K562 (cell line): ENCODE measurements at regions not wholly inside any gene's neighbourhood (a gene's known extent, or its start where the extent isn't known, plus 50 kb on each side); places are given as distances from the start of the nearest gene placed in this dataset.

Source experiments
- ATAC-seq: fragments of 200-7000 bp; cut with Tn5 transposase; 3 replicates; pipeline ENCODE4 v1.9.1; 2020; ENCODE audit warnings: moderate library complexity
- BruUV-seq: library from RNA; stranded (reverse); fragments of 400-500 nt; replicated peaks from 2 replicates; lab custom pipeline; 2021; lab: Mats Ljungman, UMichigan
- CTCF ChIA-PET: fragments of 300-600 bp; formaldehyde crosslinking; extraction: SDS; loops from one replicate; lab custom pipeline; 2021; ENCODE audit warnings: low intra/inter-chr PET ratio; lab: Yijun Ruan, JAX
- POLR2A ChIA-PET: fragments of 300-600, 350-650 bp; sonication (Branson Sonifier 250); formaldehyde crosslinking; extraction: SDS; loops from one replicate; lab custom pipeline; 2021; ENCODE audit warnings: antibody characterized with exemption, inconsistent platforms; lab: Yijun Ruan, JAX
- DNase-seq, 4 experiments: peaks; one replicate each; pipeline versions ENCODE4 v3.0.0 to v3.0.0-alpha.2; 2011 to 2018; ENCODE audit warnings: low spot score in 3 of 4, mixed read lengths in 3 of 4; ENCODE audit errors: extremely low read depth in 1 of 4
- FAIRE-seq: peaks from 2 replicates; lab custom pipeline; 2011; peaks lifted over from hg19 to GRCh38; lab: Jason Lieb, UNC
- H2AFZ ChIP-seq: 2 replicates; pipeline ENCODE4 v1.6.0; 2011; ENCODE audit warnings: low read depth, low read length, control low read depth, inconsistent platforms
- H3K27ac ChIP-seq: fragments of 200-600 bp; 3 replicates; pipeline ENCODE4 v1.8.0; 2011; ENCODE audit warnings: low read depth, mild to moderate bottlenecking, control low read depth, inconsistent platforms, low read length, moderate library complexity, mixed read lengths; ENCODE audit errors: extremely low read depth
- H3K27me3 ChIP-seq, 2 experiments: fragments of 300-600 bp in 1 of 2; 2 replicates in 1 of 2; 3 replicates in 1 of 2; pipeline versions ENCODE4 v1.6.0 to v1.8.0; 2011; ENCODE audit warnings: inconsistent platforms in 2 of 2, low read length in 2 of 2, mild to moderate bottlenecking in 1 of 2, mixed read lengths in 1 of 2, moderate library complexity in 1 of 2; ENCODE audit not compliant: control insufficient read depth in 2 of 2, insufficient read depth in 2 of 2
- H3K36me3 ChIP-seq: fragments of 300-600 bp; 3 replicates; pipeline ENCODE4 v1.8.0; 2011; ENCODE audit warnings: mild to moderate bottlenecking, low read length, inconsistent platforms; ENCODE audit not compliant: control insufficient read depth, insufficient read depth
- H3K4me1 ChIP-seq, 2 experiments: fragments of 200-600 bp in 1 of 2; replicated peaks in 1 of 2; 2 replicates in 1 of 2; 3 replicates in 1 of 2; pipeline versions ENCODE4 v1.5.1 to v1.8.0; 2011; ENCODE audit warnings: inconsistent platforms in 2 of 2, low read length in 2 of 2, mild to moderate bottlenecking in 1 of 2, mixed read lengths in 1 of 2, moderate library complexity in 1 of 2; ENCODE audit not compliant: control insufficient read depth in 2 of 2, insufficient read depth in 2 of 2
- H3K4me2 ChIP-seq: 2 replicates; pipeline ENCODE4 v1.6.1; 2011; ENCODE audit warnings: low read length, control low read depth, inconsistent platforms, mixed read lengths; ENCODE audit not compliant: insufficient read depth
- H3K4me3 ChIP-seq: fragments of 200-600 bp; sonication (generic), shearing (Covaris generic); 2 replicates; pipeline ENCODE4 v1.5.1; 2016; ENCODE audit warnings: control low read depth, inconsistent platforms
- H3K79me2 ChIP-seq: fragments of 200-600 bp; 3 replicates; pipeline ENCODE4 v1.8.0; 2011; ENCODE audit warnings: low read length, inconsistent platforms; ENCODE audit not compliant: control insufficient read depth, insufficient read depth
- H3K9ac ChIP-seq, 2 experiments: 2 replicates each; pipeline versions ENCODE4 v1.6.0 to v1.6.1; 2011; ENCODE audit warnings: low read depth in 2 of 2, low read length in 2 of 2, control low read depth in 1 of 2, inconsistent platforms in 1 of 2, mild to moderate bottlenecking in 1 of 2, mixed read lengths in 1 of 2; ENCODE audit not compliant: insufficient read depth in 1 of 2
- H3K9me1 ChIP-seq: one replicate; pipeline ENCODE4 v1.6.0; 2011; ENCODE audit warnings: inconsistent platforms, mild to moderate bottlenecking, low read length, moderate library complexity; ENCODE audit not compliant: control insufficient read depth, insufficient read depth
- H3K9me3 ChIP-seq: replicated peaks from 2 replicates; pipeline ENCODE4 v1.5.1; 2011; ENCODE audit warnings: low read depth, low read length, inconsistent platforms; ENCODE audit not compliant: control insufficient read depth, insufficient read depth
- H4K20me1 ChIP-seq: replicated peaks from 2 replicates; pipeline ENCODE4 v1.6.1; 2011; ENCODE audit warnings: low read length, inconsistent platforms, mixed read lengths; ENCODE audit not compliant: control insufficient read depth, insufficient read depth
- ADNP ChIP-seq: fragments of 200-800 bp; sonication (Bioruptor generic); IDR thresholded peaks from 2 replicates; pipeline ENCODE4 v1.6.1; 2016; ENCODE audit warnings: missing genetic modification characterization, missing compliant biosample characterization
- ATF1 ChIP-seq, 2 experiments: fragments of 450-650 bp in 1 of 2; IDR thresholded peaks; 2 replicates each; pipeline ENCODE4 v1.6.1; 2016; ENCODE audit warnings: missing compliant biosample characterization in 1 of 2, missing genetic modification characterization in 1 of 2
- ATF2 ChIP-seq: sonication (generic); formaldehyde crosslinking; IDR thresholded peaks from 2 replicates; pipeline ENCODE4 v1.8.1; 2022; ENCODE audit warnings: missing genetic modification reagents
- BACH1 ChIP-seq: fragments of 200-800 bp; sonication (Bioruptor generic); IDR thresholded peaks from 2 replicates; pipeline ENCODE4 v1.6.1; 2016; ENCODE audit warnings: missing genetic modification characterization, missing compliant biosample characterization
- BCL6 ChIP-seq: fragments of 250-450 bp; sonication (Bioruptor Pico); IDR thresholded peaks from 2 replicates; pipeline ENCODE4 v1.4.0; 2020
- MAX ChIP-seq: sonication (generic); formaldehyde crosslinking; IDR thresholded peaks from 2 replicates; pipeline ENCODE4 v1.9.0; 2022; ENCODE audit warnings: mild to moderate bottlenecking, missing genetic modification reagents
- MNT ChIP-seq, 2 experiments: fragments of 450-650 bp; conservative IDR thresholded peaks; 2 replicates each; pipeline ENCODE4 v1.6.1; 2017; ENCODE audit warnings: mild to moderate bottlenecking in 2 of 2, moderate library complexity in 2 of 2
- RB1 ChIP-seq: fragments of 450-650 bp; IDR thresholded peaks from 2 replicates; pipeline ENCODE4 v1.6.1; 2017; ENCODE audit warnings: low read depth, mild to moderate bottlenecking
- RFX7 ChIP-seq: fragments of 250-450 bp; sonication (Bioruptor Pico); IDR thresholded peaks from 2 replicates; pipeline ENCODE4 v1.5.1; 2021; ENCODE audit warnings: mild to moderate bottlenecking
- SAFB2 ChIP-seq: fragments of 200-400 bp; formaldehyde crosslinking; IDR thresholded peaks from 2 replicates; pipeline ENCODE4 v1.6.1; 2018; ENCODE audit warnings: borderline replicate concordance, low read length, low read depth, moderate library complexity; ENCODE audit not compliant: severe bottlenecking
- SMAD1 ChIP-seq: fragments of 150-350 bp; IDR thresholded peaks from 2 replicates; pipeline ENCODE4 v1.6.1; 2014; ENCODE audit warnings: low read length, low read depth; ENCODE audit not compliant: partially characterized antibody
- SMARCC2 ChIP-seq: fragments of 450-650 bp; IDR thresholded peaks from 2 replicates; pipeline ENCODE4 v1.6.1; 2017; ENCODE audit warnings: antibody characterized with exemption, moderate library complexity, mild to moderate bottlenecking, low read depth
- TAF7 ChIP-seq: fragments of 450-650 bp; IDR thresholded peaks from 2 replicates; pipeline ENCODE4 v1.6.1; 2016; ENCODE audit warnings: missing genetic modification characterization, missing compliant biosample characterization
- TCF7L2 ChIP-seq: fragments of 150-350 bp; IDR thresholded peaks from 2 replicates; pipeline ENCODE4 v1.6.1; 2016; ENCODE audit warnings: low read depth, mild to moderate bottlenecking, low read length, moderate library complexity
- TRIM24 ChIP-seq, 2 experiments: fragments of 450-650 bp; IDR thresholded peaks; 2 replicates each; pipeline ENCODE4 v1.6.1; 2016
- YY1 ChIP-seq, 3 experiments: IDR thresholded peaks; 2 replicates each; pipeline ENCODE4 v1.6.1; 2011; ENCODE audit warnings: low read length in 2 of 3, mild to moderate bottlenecking in 2 of 3, moderate library complexity in 2 of 3, borderline replicate concordance in 1 of 3, control low read depth in 1 of 3, low read depth in 1 of 3; ENCODE audit not compliant: insufficient read depth in 3 of 3, insufficient replicate concordance in 2 of 3, control insufficient read depth in 1 of 3, insufficient read length in 1 of 3; ENCODE audit errors: extremely low read depth in 1 of 3
- ZNF316 ChIP-seq: fragments of 450-650 bp; IDR thresholded peaks from 2 replicates; pipeline ENCODE4 v1.6.1; 2016
- WGBS: fragments of 100-300 bp; shearing (Covaris generic); methylation state at CpG from one replicate; pipeline ENCODE4 v1.1.6; 2016; ENCODE audit warnings: low coverage, mixed read lengths; ENCODE audit not compliant: insufficient coverage; ENCODE audit errors: missing lambda C conversion rate; 5-methylcytosine and 5-hydroxymethylcytosine counted together
- in situ Hi-C: fragments of 300-500 bp; cut with MboI; formaldehyde crosslinking; loops from 4 replicates; pipeline ENCODE4 v1.15.0; 2018; ENCODE audit warnings: inconsistent platforms, mixed read lengths
- intact Hi-C: fragments of 100-400 bp; cut with micrococcal nuclease; formaldehyde crosslinking; loops from 2 replicates; pipeline ENCODE4 v1.14.2; 2022

- POLR2A ChIA-PET, result no interaction called here
- BruUV-seq, result no TSS peak
- no peak for FAIRE-seq
- Histone ChIP-seq H3K27ac (no peak overlapping the region), H3K79me2 (no peaks in the 10 kb centered on the region), H2AFZ (no peak overlapping the region), H3K4me1 (no peaks in the 10 kb centered on the region), H3K9me3 (no peaks in the 10 kb centered on the region; the same call in none of the 2 replicates), H3K36me3 (no peaks in the 10 kb centered on the region), H3K9me1 (no peaks in the 10 kb centered on the region), H3K4me2 (no peak overlapping the region), H3K9ac (no peak overlapping the region), H3K4me3 (no peak overlapping the region), H4K20me1 (no peaks in the 10 kb centered on the region), H3K27me3 (no peaks in the 10 kb centered on the region)
- no peak for TF ChIP-seq ATF2
- TF ChIP-seq BACH1 (tag), result no peak
- TF ChIP-seq MAX, result no peak
- TF ChIP-seq ZNF316, result no peak
- TF ChIP-seq YY1 (IDR thresholded peaks at IDR 0.05; ENCODE audit: borderline replicate concordance in 1 of 3, control insufficient read depth in 1 of 3, extremely low read depth in 1 of 3, insufficient read depth in 3 of 3, insufficient read length in 1 of 3, insufficient replicate concordance in 2 of 3, low read depth in 1 of 3, low read length in 2 of 3), result no peak
- TF ChIP-seq BCL6, result no peak
- no peak for TF ChIP-seq TRIM24 (IDR thresholded peaks at IDR 0.05)
- no peak for TF ChIP-seq TCF7L2
- TF ChIP-seq SAFB2, result no peak
- TF ChIP-seq SMARCC2, result no peak
- TF ChIP-seq ATF1 (CRISPR knock-in tag; IDR thresholded peaks at IDR 0.05), result no peak
- TF ChIP-seq ATF1 (tag; IDR thresholded peaks at IDR 0.05), result no peak
- no peak for TF ChIP-seq RB1
- no peak for TF ChIP-seq MNT (conservative IDR thresholded peaks at IDR 0.05)
- TF ChIP-seq TAF7 (tag), result no peak
- no peak for TF ChIP-seq SMAD1
- no peak for TF ChIP-seq RFX7
- no peak for TF ChIP-seq ADNP (tag)
- no peak for ATAC-seq
- in situ Hi-C loops (no loop called here), intact Hi-C loops (no loop called here)
- no peak for DNase-seq
- CTCF ChIA-PET, result no interaction called here
- 0% methylated on average over 2 of the region's 2 CpGs for WGBS
Observed at GRCh38 chr3:28751864-28752263, 403.2 kb upstream of the AZI2 start.
